ENCODE measurements at regions not wholly inside any gene's neighbourhood (a gene's known extent, or its start where the extent isn't known, plus 50 kb on each side); places are given as distances from the start of the nearest gene placed in this dataset.

DNA sequence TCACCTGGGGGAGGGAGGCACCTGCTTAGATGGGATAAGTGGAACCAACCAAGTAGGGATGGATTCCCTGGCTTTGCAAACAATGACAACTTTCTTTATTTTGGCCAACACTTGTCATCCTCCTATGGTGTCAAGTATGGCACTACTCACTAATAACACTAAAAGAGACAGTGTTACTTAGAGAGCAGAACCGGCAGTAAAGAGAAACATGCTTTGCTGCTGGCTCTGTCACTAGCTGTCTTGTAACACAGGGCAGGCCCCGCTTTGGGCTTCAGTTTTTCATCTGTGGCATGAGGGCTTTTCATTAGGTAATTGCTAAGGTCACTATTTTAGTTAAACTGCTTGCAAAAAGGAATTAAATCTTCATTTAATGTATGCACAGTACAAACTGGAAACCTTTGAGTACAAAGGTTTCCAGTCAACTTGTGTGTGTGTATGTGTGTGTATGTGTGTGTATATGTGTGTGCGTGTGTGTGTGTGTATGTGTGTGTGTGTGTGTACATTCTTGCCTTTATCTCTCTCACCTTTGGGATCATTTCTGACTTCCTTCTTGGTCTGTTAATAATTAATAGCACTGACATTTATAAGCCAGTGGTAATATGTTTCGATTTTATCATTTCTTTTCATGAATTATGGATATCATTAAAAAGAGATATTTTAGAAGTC lies 64.7 kb downstream of the BTBD3 start:
- H3K36me3 ChIP-seq (ENCODE audit: control insufficient read depth, insufficient read depth, low read length) = no peaks in the 10 kb centered on the region
- TF ChIP-seq, protein P1, sequence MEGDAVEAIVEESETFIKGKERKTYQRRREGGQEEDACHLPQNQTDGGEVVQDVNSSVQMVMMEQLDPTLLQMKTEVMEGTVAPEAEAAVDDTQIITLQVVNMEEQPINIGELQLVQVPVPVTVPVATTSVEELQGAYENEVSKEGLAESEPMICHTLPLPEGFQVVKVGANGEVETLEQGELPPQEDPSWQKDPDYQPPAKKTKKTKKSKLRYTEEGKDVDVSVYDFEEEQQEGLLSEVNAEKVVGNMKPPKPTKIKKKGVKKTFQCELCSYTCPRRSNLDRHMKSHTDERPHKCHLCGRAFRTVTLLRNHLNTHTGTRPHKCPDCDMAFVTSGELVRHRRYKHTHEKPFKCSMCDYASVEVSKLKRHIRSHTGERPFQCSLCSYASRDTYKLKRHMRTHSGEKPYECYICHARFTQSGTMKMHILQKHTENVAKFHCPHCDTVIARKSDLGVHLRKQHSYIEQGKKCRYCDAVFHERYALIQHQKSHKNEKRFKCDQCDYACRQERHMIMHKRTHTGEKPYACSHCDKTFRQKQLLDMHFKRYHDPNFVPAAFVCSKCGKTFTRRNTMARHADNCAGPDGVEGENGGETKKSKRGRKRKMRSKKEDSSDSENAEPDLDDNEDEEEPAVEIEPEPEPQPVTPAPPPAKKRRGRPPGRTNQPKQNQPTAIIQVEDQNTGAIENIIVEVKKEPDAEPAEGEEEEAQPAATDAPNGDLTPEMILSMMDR (IDR thresholded peaks at IDR 0.05; ENCODE audit: insufficient read depth, low read length, poor library complexity, severe bottlenecking) = no peak
- no peak overlapping the region for H3K4me3 ChIP-seq (replicated peaks; ENCODE audit: low read depth, low read length)
- no peaks in the 10 kb centered on the region for H3K27me3 ChIP-seq (replicated peaks; ENCODE audit: control insufficient read depth, insufficient read depth, low read length)
- DNase-seq (ENCODE audit: extremely low read depth, insufficient read length) = no peak

DNA sequence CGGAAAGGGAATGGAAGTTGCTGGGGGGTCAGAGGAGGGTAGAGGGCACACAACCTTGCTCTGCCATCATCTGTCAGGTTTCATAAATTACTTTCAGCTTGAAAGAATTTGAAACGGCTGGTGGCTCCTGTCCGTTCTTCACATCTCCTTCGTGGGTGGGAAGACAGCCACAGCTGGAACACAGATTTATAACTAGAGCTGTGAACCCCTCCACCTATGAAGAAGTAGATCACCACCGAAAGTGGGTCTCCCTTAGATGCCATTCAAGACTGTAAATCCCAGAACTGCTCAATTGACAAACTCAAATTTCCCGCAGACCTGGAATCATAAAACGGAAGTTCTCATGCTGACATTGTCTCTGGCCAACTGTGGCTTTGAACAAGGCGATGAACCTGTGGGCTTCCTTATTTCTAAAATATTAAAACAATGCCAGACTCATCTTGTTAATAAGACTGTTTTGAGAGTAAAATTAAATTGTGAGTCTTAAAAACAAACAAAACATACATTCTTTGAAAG lies 65.3 kb downstream of the BTBD3 start:
- TF ChIP-seq, protein P1 (IDR thresholded peaks at IDR 0.05; ENCODE audit: insufficient read depth, low read length, poor library complexity, severe bottlenecking) = no peak
- Histone ChIP-seq H3K4me3 (replicated peaks; ENCODE audit: low read depth, low read length) (no peak overlapping the region), H3K27me3 (replicated peaks; ENCODE audit: control insufficient read depth, insufficient read depth, low read length) (no peaks in the 10 kb centered on the region)

DNA sequence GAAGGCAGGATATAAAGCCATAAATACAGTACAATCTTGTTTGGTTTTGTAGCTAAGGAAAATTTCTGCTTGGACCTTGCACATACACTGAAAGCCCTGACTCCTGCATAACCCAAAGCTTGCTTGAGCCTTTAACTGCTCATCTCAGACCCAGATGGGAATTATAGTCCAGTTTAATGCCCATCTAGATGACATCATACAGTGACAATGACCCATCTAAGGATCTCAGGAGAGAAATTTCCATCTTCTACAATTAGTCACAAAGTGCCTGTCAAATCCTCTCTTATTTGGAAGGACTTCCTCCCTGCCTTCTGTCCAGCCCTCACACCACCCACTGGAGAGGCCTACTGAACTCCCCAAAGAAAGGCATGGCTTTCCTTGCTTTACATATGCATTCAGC lies 69.3 kb downstream of the BTBD3 start:
- Histone ChIP-seq H3K27me3 (replicated peaks; ENCODE audit: control insufficient read depth, insufficient read depth, low read length) (no peaks in the 10 kb centered on the region), H3K36me3 (ENCODE audit: control insufficient read depth, insufficient read depth, low read length) (no peaks in the 10 kb centered on the region), H3K4me3 (replicated peaks; ENCODE audit: low read depth, low read length) (no peak overlapping the region)
- no peak for DNase-seq (ENCODE audit: extremely low read depth, insufficient read length)
- TF ChIP-seq, protein P1 (IDR thresholded peaks at IDR 0.05; ENCODE audit: insufficient read depth, low read length, poor library complexity, severe bottlenecking) = no peak

More for the DNA sequence above, 65.3 kb downstream of the BTBD3 start:
- DNase-seq (ENCODE audit: extremely low read depth, insufficient read length) = no peak
- H3K36me3 ChIP-seq (ENCODE audit: control insufficient read depth, insufficient read depth, low read length) = no peaks in the 10 kb centered on the region

DNA sequence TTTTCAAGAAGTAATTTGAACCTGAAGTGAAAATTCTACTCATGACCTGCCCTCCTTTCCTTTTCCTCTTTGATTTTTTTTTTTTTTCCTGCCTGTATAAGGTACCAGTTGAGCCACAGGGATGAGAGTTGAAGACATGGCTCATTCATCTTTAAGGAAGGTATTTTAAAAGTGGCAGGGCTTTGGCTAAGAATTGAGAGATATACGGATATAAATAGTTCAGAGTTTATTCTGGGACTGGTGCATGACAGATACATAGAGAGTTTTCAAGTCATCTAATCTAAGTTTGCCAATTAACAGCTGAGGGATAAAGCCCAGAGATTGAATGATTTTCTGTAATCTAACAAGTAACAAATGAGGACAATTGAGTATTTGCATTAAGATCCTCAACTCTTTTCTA lies 69.8 kb downstream of the BTBD3 start:
- TF ChIP-seq, protein P1 (IDR thresholded peaks at IDR 0.05; ENCODE audit: insufficient read depth, low read length, poor library complexity, severe bottlenecking) = no peak
- H3K27me3 ChIP-seq (replicated peaks; ENCODE audit: control insufficient read depth, insufficient read depth, low read length) = no peaks in the 10 kb centered on the region
- H3K36me3 ChIP-seq (ENCODE audit: control insufficient read depth, insufficient read depth, low read length) = no peaks in the 10 kb centered on the region

DNA sequence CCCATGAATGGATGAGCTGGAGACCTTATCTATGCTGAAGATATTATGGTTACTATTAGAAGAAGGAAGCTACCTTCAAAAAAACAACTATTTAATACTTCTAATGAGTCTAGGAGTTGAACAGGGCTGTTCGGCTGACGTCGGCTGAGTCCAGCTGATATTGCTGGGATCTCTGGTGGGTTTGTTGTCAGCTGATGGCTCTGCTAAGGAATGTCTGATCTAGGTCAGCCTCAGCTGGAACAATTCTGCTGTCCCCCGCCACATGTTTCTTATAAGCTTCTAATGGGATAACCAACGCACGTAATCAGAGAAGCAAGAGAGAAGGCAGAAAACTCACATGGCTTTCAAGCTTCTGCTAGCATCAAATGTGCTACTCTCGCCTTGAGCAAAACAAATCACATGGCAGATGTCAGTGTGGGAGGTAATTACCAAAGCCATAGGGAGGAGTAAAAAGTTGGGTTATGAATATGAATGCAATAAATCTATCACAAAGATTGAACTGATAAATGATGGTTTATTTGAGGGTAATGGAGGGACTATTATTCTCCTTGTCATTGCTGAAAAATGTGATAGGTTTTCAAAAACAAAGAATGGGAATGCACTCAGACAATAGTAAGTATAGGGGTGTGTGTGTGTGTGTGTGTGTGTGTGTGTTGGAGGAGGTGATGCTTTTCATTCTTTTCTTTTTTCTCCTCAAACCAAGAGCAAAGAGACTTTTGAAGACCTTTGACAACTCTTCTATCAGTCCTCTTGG lies 71.5 kb downstream of the BTBD3 start:
- no peaks in the 10 kb centered on the region for H3K36me3 ChIP-seq (ENCODE audit: control insufficient read depth, insufficient read depth, low read length)
- no peaks in the 10 kb centered on the region for H3K27me3 ChIP-seq (replicated peaks; ENCODE audit: control insufficient read depth, insufficient read depth, low read length)
- DNase-seq (ENCODE audit: extremely low read depth, insufficient read length) = no peak
- TF ChIP-seq, protein P1 (IDR thresholded peaks at IDR 0.05; ENCODE audit: insufficient read depth, low read length, poor library complexity, severe bottlenecking) = no peak
- H3K4me3 ChIP-seq (replicated peaks; ENCODE audit: low read depth, low read length) = no peak overlapping the region

More for the DNA sequence above, 69.8 kb downstream of the BTBD3 start:
- no peak overlapping the region for H3K4me3 ChIP-seq (replicated peaks; ENCODE audit: low read depth, low read length)
- no peak for DNase-seq (ENCODE audit: extremely low read depth, insufficient read length)

Measured in GM06990 (cell line).